ENCODE measurements at regions not wholly inside any gene's neighbourhood (a gene's known extent, or its start where the extent isn't known, plus 50 kb on each side); places are given as distances from the start of the nearest gene placed in this dataset.

DNA sequence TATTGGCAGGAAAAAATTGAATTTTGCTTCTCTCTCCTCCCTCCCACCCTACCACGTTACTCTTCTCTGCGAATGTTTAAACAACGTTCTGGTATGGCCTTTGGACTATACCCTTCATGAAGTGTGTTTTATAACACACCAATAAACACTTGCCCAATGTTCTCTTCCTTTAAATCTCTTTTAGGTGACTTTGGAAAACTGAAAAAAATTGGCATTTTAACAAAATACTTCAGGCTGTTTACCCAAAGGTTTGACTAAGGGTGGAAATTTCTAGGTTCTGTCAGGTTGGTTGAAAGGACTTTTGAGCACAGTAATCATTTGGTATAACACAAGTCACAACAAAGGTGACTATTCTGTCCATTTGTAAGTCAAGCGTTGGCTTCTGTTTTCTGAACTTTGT, 446.8 kb downstream of the AEBP2 start:
- Histone ChIP-seq H3K27ac (ENCODE audit: low read depth, low read length, poor library complexity, severe bottlenecking) (no peak overlapping the region), H2AFZ (ENCODE audit: low read length) (no peak overlapping the region), H3K4me1 (ENCODE audit: insufficient read depth, low read length, poor library complexity, severe bottlenecking) (no peaks in the 10 kb centered on the region), H3K4me3 (ENCODE audit: low read depth, low read length, poor library complexity, severe bottlenecking) (no peak overlapping the region), H3K36me3 (ENCODE audit: insufficient read depth, low read length) (no peaks in the 10 kb centered on the region), H4K20me1 (ENCODE audit: insufficient read depth, low read length) (no peaks in the 10 kb centered on the region), H3K9me2 (ENCODE audit: insufficient read depth, low read length) (no peaks in the 10 kb centered on the region), H3K79me2 (ENCODE audit: insufficient read depth, low read depth, low read length) (no peaks in the 10 kb centered on the region), H3K9me3 (ENCODE audit: low read length) (no peaks in the 10 kb centered on the region), H3K4me2 (ENCODE audit: low read length) (no peak overlapping the region)
- ChIA-PET POLR2A (no interaction called here), CTCF (ENCODE audit: unreplicated experiment) (no interaction called here)
- intact Hi-C loops (cut with micrococcal nuclease; ENCODE audit: unreplicated experiment) = no loop called here
- DNase-seq (ENCODE audit: low spot score) = no peak
- no TSS peak for BruUV-seq (replicated peaks)
- no peak for TF ChIP-seq EZH2phosphoT487 (IDR thresholded peaks at IDR 0.05; ENCODE audit: borderline replicate concordance, low read depth, low read length)
- TF ChIP-seq, protein P1, sequence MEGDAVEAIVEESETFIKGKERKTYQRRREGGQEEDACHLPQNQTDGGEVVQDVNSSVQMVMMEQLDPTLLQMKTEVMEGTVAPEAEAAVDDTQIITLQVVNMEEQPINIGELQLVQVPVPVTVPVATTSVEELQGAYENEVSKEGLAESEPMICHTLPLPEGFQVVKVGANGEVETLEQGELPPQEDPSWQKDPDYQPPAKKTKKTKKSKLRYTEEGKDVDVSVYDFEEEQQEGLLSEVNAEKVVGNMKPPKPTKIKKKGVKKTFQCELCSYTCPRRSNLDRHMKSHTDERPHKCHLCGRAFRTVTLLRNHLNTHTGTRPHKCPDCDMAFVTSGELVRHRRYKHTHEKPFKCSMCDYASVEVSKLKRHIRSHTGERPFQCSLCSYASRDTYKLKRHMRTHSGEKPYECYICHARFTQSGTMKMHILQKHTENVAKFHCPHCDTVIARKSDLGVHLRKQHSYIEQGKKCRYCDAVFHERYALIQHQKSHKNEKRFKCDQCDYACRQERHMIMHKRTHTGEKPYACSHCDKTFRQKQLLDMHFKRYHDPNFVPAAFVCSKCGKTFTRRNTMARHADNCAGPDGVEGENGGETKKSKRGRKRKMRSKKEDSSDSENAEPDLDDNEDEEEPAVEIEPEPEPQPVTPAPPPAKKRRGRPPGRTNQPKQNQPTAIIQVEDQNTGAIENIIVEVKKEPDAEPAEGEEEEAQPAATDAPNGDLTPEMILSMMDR (conservative IDR thresholded peaks at IDR 0.05; ENCODE audit: low read length) = no peak

- Histone ChIP-seq H3K27ac (ENCODE audit: low read depth, low read length, poor library complexity, severe bottlenecking) (no peak overlapping the region), H3K9me2 (ENCODE audit: insufficient read depth, low read length) (no peaks in the 10 kb centered on the region), H3K4me2 (ENCODE audit: low read length) (no peak overlapping the region), H2AFZ (ENCODE audit: low read length) (no peak overlapping the region), H3K36me3 (ENCODE audit: insufficient read depth, low read length) (no peaks in the 10 kb centered on the region), H3K4me1 (ENCODE audit: insufficient read depth, low read length, poor library complexity, severe bottlenecking) (no peaks in the 10 kb centered on the region), H3K79me2 (ENCODE audit: insufficient read depth, low read depth, low read length) (no peaks in the 10 kb centered on the region), H4K20me1 (ENCODE audit: insufficient read depth, low read length) (no peaks in the 10 kb centered on the region), H3K4me3 (ENCODE audit: low read depth, low read length, poor library complexity, severe bottlenecking) (no peak overlapping the region), H3K9me3 (ENCODE audit: low read length) (no peaks in the 10 kb centered on the region)
- intact Hi-C loops (cut with micrococcal nuclease; ENCODE audit: unreplicated experiment) = no loop called here
- ChIA-PET POLR2A (no interaction called here), CTCF (ENCODE audit: unreplicated experiment) (no interaction called here)
- TF ChIP-seq EZH2phosphoT487 (IDR thresholded peaks at IDR 0.05; ENCODE audit: borderline replicate concordance, low read depth, low read length) = no peak
- TF ChIP-seq, protein P1 (conservative IDR thresholded peaks at IDR 0.05; ENCODE audit: low read length) = no peak
- BruUV-seq (replicated peaks) = no TSS peak
- DNase-seq (ENCODE audit: low spot score) = no peak
Measured at GRCh38 chr12:19886639-19887064, 447.4 kb downstream of the AEBP2 start.

DNA sequence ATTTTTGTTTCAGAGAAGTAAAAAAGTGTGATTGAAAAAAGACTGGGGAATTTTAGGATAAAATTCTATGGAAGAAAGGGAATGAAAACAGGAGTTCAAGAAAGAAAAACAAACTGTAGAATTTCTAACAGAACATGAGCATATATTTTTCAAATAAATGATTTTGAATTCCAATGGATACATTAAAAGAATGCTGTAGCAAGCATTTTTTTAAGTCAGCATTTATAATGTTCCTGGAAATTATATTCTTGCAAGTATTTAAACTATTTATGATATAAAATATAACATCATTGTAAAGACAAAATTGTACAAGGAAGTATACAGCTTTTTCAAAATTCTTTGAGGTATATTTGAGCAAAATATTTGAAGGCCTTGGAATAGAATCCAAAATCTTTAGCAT, 450.7 kb downstream of the AEBP2 start:
- no peaks in the 10 kb centered on the region for H3K9me3 ChIP-seq (ENCODE audit: low read length)
- intact Hi-C loops (cut with micrococcal nuclease; ENCODE audit: unreplicated experiment) = loop anchor here (10.0 kb wide), 1 partner anchor 135 kb away; no protein-coding TSS in a partner anchor
- TF ChIP-seq, protein P1 (conservative IDR thresholded peaks at IDR 0.05; ENCODE audit: low read length) = no peak
- no peak for TF ChIP-seq EZH2phosphoT487 (IDR thresholded peaks at IDR 0.05; ENCODE audit: borderline replicate concordance, low read depth, low read length)
- H4K20me1 ChIP-seq (ENCODE audit: insufficient read depth, low read length) = no peaks in the 10 kb centered on the region
- no peaks in the 10 kb centered on the region for H3K9me2 ChIP-seq (ENCODE audit: insufficient read depth, low read length)
- H3K4me2 ChIP-seq (ENCODE audit: low read length) = no peak overlapping the region
- ChIA-PET CTCF (ENCODE audit: unreplicated experiment) (no interaction called here), POLR2A (interaction anchor here (0.7 kb wide), 1 partner anchor 1143 kb away, joined by 3 read pairs; no protein-coding TSS in a partner anchor)
- H3K27ac ChIP-seq (ENCODE audit: low read depth, low read length, poor library complexity, severe bottlenecking) = no peak overlapping the region
- H3K36me3 ChIP-seq (ENCODE audit: insufficient read depth, low read length) = no peaks in the 10 kb centered on the region
- H3K79me2 ChIP-seq (ENCODE audit: insufficient read depth, low read depth, low read length) = no peaks in the 10 kb centered on the region
- no peak for DNase-seq (ENCODE audit: low spot score)
- H3K4me1 ChIP-seq (ENCODE audit: insufficient read depth, low read length, poor library complexity, severe bottlenecking) = no peaks in the 10 kb centered on the region
- no TSS peak for BruUV-seq (replicated peaks)
- no peak overlapping the region for H3K4me3 ChIP-seq (ENCODE audit: low read depth, low read length, poor library complexity, severe bottlenecking)
- H2AFZ ChIP-seq (ENCODE audit: low read length) = no peak overlapping the region
